ENCODE measurements at regions not wholly inside any gene's neighbourhood (a gene's known extent, or its start where the extent isn't known, plus 50 kb on each side); places are given as distances from the start of the nearest gene placed in this dataset.

DNA sequence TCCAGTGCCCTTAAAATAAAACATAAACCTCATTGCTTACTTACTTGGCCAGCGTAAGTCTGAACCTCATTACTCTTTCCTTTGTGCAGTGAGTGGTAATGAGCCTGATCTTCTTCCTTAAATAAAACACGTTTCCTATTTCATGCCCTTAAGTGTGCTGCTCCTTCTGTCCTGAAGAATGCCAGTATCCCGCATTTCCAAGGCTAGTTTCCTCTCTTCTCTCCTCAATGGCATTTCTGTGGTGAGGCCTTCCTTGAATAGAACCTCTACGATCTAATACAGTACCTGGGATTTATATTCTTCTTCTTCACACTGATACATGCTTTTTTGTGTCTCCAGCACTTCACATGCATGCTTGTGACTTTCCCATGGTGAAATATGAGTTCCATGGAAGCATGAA, 523.4 kb upstream of the CDH4 start:
- DNase-seq (ENCODE audit: low read depth in 1 of 2, low spot score in 1 of 2) = no peak

DNA sequence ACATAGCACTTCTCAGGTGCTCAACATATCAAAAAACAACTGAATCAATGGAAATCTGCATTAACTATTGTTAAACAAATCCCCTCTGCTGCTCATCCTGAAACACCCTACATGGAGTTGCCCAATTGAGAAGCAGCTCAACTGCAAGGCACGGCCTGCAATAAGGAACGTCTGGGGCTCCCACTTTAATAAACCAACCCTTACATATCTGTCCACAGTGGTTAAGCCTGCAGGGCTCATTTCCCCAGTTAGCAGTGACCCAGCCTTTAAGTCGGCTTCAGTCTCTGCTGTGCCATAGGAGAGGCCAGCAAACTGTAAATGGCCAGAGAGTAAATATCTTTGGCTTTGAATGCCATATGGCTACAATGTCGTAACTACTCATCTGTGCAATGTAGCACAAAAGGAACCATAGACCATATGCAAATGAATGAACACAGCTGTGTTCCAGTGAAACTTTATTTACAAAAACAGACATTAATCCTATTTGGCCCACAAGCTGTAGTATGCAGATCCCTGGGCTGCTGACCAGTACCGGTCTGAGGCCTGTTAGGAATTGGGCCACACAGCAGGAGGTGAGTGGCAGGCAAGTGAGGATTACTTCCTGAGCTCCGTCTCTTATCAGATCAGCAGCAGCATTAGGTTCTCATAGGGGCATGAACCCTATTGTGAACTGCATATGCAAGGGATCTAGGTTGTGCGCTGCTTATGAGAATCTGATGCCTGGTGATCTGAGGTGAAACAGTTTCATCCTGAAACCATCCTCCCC, 522.7 kb upstream of the CDH4 start:
- DNase-seq (ENCODE audit: low read depth in 1 of 2, low spot score in 1 of 2) = no peak

DNA sequence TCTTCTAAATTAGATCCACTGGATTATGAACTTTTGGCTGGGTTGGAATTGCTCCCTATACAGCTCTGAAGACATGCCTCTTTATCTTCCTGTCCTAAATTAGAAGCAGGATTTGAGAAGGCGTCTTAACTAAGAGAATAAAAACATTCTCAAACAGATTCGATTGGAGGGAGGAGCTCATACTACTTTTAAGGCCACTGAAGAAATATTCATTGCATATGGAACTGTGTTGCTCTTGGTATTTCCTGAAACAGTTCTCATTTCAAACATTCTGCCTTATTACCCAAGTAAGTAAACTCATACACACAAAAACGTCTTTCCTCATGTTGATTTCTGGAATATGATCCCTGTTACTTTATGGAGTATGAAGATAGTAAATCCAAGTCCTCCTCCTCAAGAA, 519.7 kb upstream of the CDH4 start:
- DNase-seq (ENCODE audit: low read depth in 1 of 2, low spot score in 1 of 2) = no peak

DNA sequence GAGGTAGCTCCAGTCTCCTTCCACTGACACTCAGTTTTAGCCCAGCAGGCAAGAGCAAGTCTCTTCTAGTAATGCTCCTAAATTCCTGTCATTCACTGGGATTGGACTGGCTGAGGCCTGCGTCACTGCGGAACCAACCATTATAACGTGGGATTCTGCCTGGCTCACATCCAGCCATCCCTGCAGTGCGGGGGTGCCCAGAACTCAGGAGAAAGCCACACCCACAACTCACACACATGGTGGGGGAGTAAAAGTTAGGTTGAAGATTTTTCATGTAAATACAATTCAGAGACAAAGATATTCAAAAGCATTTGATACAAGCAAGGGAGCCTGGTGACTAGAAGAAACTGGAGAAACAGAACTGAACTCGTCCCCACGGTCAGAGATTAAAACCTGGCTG, 504.0 kb upstream of the CDH4 start:
- DNase-seq (ENCODE audit: low read depth in 1 of 2, low spot score in 1 of 2) = no peak

DNA sequence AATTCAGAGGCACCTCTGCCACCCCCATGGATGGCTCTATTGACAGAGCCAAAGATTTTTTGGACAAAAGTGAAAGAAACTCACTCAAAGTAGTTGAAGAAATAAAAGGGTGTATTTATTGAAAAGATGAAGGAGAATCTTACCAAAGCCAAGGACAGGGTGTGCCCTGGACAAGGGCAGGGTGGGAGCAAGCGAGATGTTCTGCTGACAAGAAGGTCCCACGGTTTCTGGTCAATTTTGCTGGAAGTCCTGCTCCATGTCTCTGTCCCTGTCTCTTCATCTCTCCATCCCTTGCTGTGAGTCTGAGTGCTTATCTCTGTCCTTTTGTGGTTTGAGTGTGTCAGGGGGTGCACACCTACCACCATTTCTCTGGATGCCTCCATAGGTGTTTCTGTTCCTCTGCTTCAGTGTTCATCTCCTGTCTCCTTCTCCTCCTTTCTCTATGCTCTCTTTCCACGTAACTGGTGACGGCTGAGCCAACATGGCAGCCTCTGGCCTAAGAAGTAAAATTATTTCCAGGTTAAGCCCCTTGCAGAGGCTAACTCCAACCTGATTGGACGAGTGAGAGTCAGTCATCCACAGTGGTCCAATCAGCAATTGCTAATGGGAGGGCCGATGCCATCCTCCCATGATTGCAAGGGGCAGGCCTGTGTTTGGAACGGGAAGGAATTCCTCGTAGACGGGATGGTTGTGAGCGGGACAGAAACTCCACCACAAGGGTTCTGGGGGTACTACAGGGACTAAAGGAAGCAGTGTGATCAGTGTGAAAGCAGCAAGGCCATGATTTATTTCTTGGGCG, 502.1 kb upstream of the CDH4 start:
- DNase-seq (ENCODE audit: low read depth in 1 of 2, low spot score in 1 of 2) = no peak

DNA sequence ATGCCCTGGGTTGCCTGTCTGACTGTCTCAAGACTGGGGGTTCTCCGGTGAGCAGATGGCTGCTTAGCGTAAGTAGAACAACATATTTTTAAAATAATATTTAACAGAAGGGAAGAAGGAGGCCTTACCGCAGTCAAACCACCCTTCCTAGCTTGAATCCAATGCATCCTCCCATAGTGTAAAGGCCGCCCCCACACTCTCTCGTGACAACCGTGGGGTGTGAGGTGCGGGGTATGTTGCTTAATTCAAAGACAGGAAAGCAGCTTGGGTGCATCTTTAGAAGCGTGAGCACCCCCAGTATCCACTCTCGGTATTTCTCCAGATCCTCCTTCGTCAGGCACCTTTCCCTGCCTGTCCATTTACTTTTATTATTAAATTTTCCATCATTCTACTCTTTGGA, 501.2 kb upstream of the CDH4 start:
- DNase-seq (ENCODE audit: low read depth in 1 of 2, low spot score in 1 of 2) = no peak

DNA sequence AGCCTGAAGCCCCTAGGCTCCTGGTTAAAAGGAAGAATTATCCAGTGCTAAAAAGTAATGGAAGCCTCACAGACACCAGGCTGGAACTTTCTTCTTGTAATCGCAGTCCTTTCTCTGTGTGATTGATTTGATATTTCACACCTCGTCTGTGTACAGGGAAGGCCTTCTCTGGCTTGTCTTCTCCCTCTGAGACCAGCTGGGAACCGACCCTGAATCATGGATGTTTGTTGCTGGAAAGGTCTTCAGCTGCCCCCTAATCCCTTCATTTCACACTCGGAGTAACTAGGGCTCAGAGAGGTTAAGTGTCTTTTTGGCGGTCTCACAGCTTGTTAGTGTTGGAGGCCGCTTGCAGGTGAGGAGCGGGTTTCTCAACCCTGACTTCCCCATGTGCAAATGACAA, 500.2 kb upstream of the CDH4 start:
- DNase-seq (ENCODE audit: low read depth in 1 of 2, low spot score in 1 of 2) = no peak

DNA sequence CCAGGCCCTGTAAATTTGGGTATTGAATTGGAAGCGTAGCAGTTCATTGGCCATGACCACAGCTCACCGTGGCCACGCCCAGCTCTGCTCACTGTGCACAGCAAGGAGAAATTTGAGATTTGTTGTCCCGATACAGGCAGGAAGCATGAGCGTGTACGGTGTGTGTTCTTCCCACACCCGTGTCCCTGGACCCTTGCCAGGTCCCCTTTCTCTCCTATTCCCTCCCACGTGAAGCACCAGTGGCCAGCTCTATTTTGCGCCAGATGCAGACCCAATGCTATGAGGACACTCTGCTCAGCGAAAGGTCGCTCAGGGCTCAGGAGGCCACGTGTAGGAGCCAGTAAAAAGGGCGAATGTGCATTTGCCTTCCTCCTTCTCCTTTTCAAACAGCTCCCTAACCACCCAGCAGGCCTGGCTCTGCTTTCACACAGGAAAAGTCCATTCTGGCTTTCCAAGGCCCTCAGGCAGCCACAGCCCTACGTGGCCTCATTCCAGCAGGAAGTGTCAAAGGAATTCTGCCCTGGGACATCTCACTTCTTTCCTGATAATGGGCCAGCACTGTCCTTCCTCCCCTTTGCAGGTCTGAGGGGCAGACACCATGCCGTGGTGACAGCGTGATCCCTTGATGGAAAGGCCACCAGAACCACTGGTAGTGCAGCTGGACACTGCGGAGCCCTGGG, 499.2 kb upstream of the CDH4 start:
- DNase-seq (ENCODE audit: low read depth in 1 of 2, low spot score in 1 of 2) = no peak

DNA sequence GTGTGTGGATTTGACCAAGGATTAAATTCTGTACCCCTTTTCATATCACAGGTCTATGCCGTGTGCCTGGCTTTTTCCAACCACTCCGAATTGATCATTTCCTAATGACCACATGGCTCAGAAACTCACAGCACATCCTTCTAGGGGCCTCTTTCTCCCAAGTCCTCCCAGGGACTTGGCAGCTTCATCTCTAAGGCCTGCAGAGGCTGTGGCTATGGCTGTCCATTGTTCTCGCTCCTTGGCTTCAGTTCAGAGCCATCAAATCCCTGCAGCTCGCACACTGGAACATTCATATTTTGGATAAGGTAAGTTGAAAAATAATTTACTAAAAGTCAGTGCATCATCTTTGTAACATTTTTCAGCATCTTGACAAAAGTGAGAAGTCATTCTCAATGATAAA, 497.2 kb upstream of the CDH4 start:
- no peak for DNase-seq (ENCODE audit: low read depth in 1 of 2, low spot score in 1 of 2)

DNA sequence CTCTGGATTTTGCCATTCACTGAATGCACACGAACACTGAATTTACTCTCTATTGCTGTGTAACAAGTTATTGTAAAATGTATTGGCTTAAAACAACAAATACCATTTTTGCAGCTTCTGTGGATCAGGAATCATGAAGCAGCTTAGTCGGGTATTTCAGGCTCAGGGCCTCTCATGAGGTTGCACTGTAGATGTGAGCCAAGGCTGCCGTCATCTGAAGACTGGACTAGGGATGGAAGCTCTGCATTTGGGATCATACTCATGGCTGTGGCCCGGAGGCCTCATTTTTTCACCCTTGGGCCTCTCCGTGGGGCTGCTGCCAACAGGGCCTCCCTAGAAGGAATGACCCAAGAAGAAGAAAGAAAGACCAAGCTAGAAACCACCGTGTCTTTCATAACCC, 492.4 kb upstream of the CDH4 start:
- no peak for DNase-seq (ENCODE audit: low read depth in 1 of 2, low spot score in 1 of 2)

DNA sequence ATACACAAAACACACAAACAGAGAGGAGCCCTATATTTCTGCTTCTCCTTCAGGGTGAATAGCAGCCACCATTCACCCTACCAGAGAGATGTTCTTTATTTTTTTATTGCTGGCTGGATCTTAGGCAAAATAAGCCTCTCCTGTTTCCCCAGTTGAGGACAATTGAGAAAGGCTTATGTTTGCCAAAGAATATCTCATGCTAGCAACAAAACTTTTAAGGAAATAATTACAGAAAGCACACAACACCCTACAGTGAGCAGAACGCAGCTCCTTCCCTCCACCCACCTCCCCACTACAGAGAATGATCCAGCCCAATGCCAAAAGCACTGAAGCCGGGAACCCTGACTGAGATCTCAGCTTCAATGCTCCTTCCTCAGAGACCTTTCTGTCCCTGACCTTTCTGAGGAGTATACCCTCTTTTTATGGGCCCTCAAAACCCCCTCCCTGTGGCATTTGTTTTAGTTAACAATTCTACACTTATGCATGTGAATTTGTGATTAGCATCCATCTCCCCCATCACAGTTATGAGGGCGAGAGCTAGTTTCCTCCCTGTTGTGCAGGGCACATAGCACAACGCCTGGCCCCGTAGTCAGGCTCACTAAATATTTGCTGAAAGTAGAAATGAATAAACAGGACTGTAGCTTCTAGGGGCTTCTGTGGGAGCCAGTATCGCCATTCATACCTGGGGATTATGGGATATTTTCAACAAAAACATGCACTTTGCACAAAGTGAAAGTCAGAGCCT, 491.6 kb upstream of the CDH4 start:
- DNase-seq (ENCODE audit: low read depth in 1 of 2, low spot score in 1 of 2) = no peak

DNA sequence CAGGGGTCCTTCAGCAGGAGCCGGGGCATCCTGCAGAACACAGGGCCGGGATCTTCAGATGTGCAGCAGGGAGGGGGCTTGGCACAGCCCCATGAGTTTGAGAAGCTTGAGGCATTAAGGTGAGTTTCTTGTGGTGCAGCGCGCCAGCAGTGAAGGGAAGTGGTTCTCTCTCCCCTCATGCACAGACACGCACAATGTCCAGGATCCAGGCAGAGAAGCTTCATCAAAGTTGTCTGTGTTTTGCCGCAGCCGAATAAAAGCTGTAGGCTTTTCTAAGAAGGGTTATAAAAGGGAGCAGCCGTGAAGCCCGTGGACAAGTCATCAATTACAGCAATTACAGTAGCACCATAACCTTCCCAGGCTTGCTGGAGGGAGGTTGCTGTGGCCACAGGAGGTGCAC, 491.0 kb upstream of the CDH4 start:
- DNase-seq (ENCODE audit: low read depth in 1 of 2, low spot score in 1 of 2) = no peak

DNA sequence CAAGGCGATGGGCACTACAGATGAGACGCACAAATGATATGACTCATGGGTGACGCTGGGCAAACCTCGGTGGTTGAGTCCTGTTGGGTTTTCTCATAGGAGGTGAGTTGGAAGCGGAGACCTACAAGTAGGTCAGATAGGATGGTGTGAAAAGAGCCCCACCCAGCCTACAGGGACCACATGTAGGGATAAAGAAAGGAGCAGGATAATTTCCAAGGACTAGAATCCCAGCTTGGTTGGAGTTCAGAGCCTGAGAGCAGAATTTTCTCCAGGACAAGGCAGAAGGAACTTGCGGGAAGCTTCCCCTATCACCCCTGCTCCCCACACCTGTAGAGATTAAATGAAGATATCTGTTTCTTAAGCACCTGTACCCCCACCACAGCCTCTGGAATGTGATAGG, 489.7 kb upstream of the CDH4 start:
- DNase-seq (ENCODE audit: low read depth in 1 of 2, low spot score in 1 of 2) = no peak

DNA sequence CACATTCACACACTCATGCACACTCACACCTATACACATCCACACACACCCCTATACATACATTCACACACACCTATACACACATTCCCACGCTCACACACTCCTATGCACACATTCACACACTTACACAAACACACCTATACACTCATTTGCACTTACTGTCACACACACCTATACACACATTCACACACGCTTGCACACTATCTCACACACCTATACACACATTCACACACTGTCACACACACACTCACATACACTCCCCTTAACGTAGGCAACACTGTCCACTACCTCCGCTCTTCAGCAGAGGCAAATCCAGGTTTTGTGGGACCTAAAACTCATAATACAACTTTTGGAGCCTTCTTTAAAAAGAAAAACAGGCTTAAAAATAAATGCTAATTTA, 487.7 kb upstream of the CDH4 start:
- no peak for DNase-seq (ENCODE audit: low read depth in 1 of 2, low spot score in 1 of 2)

DNA sequence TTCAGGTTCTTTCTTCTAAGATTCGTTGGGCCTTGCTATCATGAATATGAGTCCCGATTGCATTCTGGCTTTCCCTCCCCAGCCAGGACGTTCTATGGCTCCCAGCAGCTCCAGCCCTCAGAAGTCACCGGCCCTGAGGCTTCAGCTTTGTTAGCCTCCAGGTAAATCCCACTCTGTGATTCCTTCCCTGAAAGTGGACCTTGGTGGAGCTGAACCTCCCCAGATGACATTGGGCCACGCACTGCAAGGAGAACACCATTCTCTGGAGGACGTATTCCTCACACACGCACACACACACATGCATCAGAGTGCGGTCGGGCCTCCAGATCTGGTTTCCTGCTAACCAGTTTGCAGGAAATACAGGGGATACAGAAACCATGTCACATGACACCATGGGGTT, 487.3 kb upstream of the CDH4 start:
- no peak for DNase-seq (ENCODE audit: low read depth in 1 of 2, low spot score in 1 of 2)

DNA sequence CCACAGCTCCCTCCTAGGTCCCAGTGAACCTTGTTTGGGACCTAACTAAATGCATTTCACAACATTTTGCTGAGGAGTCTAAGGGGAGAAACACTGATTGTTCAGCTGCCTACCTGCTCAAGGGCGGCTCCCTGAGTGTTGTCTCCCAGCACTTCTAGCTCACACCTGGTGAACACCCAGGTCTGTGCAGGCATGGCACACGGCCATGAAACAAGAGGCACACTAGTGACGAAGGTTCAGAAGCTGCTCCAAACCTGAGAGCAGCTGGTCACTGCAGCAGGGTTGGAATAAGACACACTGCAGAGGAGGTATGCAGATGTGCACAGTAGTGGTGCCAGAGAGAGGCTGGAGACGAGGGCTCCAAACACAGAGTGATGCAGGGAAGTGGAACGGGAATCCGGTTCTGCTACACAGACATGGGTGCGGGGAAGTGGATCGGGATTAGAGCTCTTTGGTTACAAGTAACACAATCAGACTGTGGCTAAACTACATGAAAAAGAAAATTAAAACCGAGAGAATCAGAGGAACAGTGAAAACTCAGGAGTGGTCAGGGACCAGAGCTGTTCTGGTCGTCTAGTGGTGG, 486.1 kb upstream of the CDH4 start:
- DNase-seq (ENCODE audit: low read depth in 1 of 2, low spot score in 1 of 2) = no peak

DNA sequence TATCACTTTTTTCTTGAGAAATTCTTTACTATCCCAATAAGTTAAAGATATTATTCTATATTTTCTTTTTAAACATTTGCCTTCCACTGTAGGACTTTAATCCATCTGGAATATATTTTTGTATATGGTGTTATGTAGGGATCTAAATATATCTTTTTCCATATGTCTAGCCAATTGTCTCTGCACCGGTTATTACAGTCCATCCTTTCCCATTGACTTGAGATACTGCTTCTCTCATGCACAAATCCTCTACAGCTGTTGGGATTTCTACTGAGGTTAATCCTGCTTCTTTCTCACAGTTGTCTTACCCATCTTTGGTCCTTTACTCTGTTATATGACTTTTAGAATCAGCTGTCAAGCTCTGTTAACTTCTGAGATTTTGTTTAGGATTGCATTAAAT, 483.8 kb upstream of the CDH4 start:
- DNase-seq (ENCODE audit: low read depth in 1 of 2, low spot score in 1 of 2) = no peak

DNA sequence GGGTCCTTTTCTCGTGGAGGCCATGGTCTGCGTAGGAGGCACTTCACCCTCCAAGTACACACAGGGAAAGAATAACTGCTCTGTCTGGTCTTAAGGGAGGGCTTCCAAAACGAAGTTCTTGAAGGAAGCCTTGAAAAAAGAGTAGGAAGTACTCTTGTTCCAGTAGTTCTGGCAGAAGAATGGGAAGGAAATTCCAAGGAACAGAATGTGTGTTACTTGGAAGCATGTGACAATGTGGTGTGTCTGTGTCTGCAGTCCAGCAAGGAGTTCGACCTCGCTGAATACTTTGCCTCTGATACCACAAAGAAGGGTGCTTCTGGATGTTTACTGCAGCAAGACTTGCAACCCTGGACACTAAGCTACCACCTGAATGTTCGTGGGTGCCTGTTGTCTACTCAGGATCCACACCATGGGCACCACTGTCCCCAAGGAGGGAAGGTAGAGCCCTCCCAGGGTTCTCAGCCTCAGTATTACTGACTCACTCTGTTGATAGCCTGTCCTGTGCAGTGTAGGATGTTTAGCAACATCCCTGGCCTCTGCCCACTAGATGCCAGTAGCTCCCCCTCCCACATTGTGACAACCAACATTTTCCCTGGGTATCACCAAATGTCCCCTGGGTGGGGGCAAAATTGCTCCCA, 471.6 kb upstream of the CDH4 start:
- no peak for DNase-seq (ENCODE audit: low read depth in 1 of 2, low spot score in 1 of 2)

DNA sequence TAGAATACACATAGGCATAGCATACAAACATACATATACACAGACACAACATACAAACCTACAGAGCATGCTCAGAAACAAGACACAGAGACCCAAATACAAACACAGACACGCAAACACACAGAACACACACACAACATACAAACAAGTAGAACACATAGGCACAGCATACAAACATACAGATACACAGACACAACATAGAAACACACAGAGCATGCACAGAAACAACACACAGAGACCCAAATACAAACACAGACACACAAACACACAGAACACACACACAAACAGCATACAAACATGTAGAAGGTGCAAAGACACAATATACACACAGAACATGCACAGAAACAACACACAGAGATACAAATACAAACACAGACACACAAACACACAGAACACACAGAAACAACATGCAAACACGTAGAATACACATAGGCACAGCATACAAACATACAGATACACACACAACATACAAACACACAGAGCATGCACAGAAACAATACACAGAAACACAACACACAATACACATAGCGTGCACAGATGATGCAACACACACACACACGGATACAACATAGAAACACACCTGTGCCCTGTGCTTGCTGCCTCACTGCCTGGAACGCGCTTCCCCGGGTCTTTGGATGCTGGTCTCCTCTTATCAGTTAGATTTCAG, 469.0 kb upstream of the CDH4 start:
- no peak for DNase-seq (ENCODE audit: low read depth in 1 of 2, low spot score in 1 of 2)

DNA sequence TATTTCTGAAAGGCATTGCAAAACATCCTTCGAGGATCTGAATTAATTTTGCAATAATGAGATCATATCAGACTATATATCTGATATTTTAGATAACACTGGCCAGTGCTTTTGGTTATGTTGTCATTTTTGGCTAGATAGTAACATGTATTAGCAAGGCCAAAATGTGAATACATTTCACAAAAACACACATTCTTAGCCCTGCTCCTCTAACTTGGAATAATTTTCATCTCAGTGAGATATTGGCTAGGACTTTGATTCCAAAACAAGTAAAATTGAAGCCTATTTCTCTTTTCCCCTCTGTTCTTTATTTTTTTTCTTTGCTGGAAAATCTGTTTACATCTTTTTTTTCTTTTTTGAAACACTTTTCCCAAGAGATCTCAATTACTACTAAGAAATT, 466.8 kb upstream of the CDH4 start:
- no peak for DNase-seq (ENCODE audit: low read depth in 1 of 2, low spot score in 1 of 2)

All from activated CD4-positive, alpha-beta T cell treated with anti-CD3 and anti-CD28 coated beads, Interleukin-2, amount 50 U/mL, for 24 hours (primary cell).